ENCODE measurements at regions not wholly inside any gene's neighbourhood (a gene's known extent, or its start where the extent isn't known, plus 50 kb on each side); places are given as distances from the start of the nearest gene placed in this dataset.

DNA sequence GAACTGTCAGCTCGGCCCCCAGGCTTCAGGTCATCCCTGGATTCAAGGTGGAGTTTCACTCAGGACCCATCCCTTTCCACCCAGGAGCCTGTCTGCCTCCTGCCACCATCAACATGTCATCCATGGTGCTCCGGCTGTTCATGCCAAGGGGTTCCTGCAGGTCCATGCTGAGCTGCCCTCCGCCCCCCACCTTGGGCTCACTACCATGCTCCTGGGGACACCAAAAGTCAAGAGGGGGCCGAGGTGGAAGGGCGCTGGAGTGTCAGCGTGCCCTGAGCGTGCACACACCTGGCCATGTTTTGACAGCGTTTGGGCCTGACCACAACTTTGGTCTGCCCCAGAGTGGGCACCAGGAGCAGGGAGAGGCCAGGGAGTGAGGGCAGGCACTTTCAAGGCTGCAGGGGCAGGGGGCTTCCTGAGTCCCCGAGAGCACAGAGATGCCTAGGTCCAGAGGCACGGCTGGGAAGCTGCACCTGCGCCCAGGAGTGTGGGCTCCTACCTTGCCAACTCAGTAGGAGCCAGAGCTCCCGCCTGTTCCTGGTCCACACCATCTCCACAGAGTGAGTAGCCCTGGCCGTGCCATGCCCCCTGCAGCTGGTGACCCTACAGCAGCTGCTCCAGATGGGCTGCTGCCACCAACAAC lies 639.6 kb upstream of the ZP4 start:
- no peaks in the 10 kb centered on the region for H3K36me3 ChIP-seq (ENCODE audit: control insufficient read depth, insufficient read depth, low read length)
- TF ChIP-seq, protein P1, sequence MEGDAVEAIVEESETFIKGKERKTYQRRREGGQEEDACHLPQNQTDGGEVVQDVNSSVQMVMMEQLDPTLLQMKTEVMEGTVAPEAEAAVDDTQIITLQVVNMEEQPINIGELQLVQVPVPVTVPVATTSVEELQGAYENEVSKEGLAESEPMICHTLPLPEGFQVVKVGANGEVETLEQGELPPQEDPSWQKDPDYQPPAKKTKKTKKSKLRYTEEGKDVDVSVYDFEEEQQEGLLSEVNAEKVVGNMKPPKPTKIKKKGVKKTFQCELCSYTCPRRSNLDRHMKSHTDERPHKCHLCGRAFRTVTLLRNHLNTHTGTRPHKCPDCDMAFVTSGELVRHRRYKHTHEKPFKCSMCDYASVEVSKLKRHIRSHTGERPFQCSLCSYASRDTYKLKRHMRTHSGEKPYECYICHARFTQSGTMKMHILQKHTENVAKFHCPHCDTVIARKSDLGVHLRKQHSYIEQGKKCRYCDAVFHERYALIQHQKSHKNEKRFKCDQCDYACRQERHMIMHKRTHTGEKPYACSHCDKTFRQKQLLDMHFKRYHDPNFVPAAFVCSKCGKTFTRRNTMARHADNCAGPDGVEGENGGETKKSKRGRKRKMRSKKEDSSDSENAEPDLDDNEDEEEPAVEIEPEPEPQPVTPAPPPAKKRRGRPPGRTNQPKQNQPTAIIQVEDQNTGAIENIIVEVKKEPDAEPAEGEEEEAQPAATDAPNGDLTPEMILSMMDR (IDR thresholded peaks at IDR 0.05; ENCODE audit: insufficient read depth, low read length, severe bottlenecking): no peak
- DNase-seq (ENCODE audit: low read depth) (no peak), FAIRE-seq (no peak)
- H3K4me3 ChIP-seq (ENCODE audit: low read depth, low read length): no peak overlapping the region
- no peaks in the 10 kb centered on the region for H3K27me3 ChIP-seq (ENCODE audit: control insufficient read depth, insufficient read depth, low read length)

DNA sequence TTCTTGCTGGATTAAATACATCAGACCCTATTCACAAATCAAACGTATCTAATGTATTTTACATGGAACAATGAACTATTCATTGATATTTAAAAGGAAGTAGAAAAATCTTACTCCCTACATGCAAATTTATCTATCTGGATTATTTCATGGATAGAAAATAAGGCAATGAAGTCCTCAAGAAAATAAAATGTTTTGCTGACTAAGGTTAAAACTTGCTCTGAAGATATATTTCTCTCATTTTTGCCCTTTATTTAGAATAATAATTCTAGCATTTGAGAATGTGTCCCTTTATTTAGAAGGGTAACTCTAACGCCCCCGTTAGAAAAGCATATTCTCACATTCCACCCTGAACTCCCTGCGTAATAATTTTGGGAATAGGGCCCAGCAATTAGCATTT lies 627.0 kb upstream of the ZP4 start:
- FAIRE-seq (no peak), DNase-seq (ENCODE audit: low read depth) (no peak)
- H3K36me3 ChIP-seq (ENCODE audit: control insufficient read depth, insufficient read depth, low read length): no peaks in the 10 kb centered on the region
- H3K4me3 ChIP-seq (ENCODE audit: low read depth, low read length): no peak overlapping the region
- TF ChIP-seq, protein P1 (IDR thresholded peaks at IDR 0.05; ENCODE audit: insufficient read depth, low read length, severe bottlenecking): no peak
- H3K27me3 ChIP-seq (ENCODE audit: control insufficient read depth, insufficient read depth, low read length): no peaks in the 10 kb centered on the region

DNA sequence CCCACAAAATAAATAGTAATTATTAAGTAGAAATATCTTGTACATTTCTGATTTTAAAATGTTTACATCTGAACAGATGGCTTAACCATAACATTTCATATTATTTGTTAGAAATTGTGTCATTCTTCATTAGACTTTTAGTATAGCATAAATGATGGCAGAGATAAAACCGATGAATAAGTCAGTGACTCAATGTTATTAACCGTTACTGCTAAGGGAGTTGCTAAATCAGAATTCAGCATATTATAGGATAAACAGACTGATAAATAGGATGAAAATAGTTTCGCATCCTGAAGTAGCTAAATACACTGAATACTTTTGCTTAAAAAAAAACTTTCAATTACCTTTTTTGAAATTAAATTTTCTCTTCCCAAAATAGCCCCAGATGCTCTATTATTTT lies 610.6 kb upstream of the ZP4 start:
- H3K4me3 ChIP-seq (ENCODE audit: low read depth, low read length): no peak overlapping the region
- FAIRE-seq (no peak), DNase-seq (ENCODE audit: low read depth) (no peak)
- TF ChIP-seq, protein P1 (IDR thresholded peaks at IDR 0.05; ENCODE audit: insufficient read depth, low read length, severe bottlenecking): no peak
- H3K27me3 ChIP-seq (ENCODE audit: control insufficient read depth, insufficient read depth, low read length): no peaks in the 10 kb centered on the region
- no peaks in the 10 kb centered on the region for H3K36me3 ChIP-seq (ENCODE audit: control insufficient read depth, insufficient read depth, low read length)

DNA sequence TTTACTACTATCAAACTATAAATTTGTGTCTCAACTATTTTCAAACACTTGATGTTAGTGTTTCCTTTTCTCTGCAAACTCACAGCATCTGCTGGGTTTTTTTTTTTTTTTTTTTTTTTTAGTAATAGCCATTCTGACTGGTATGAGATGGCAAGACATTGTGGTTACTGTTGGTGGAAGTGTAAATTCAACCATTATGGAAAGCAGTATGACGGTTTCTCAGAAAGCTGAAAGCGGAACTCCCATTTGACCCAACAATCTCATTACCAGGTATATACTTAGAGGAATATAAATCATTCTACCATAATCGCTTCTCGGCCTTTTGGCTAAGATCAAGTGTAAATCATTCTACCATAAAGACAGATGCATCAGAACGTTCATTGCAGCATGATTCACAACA lies 608.3 kb upstream of the ZP4 start:
- DNase-seq (ENCODE audit: low read depth) (no peak), FAIRE-seq (no peak)
- no peaks in the 10 kb centered on the region for H3K36me3 ChIP-seq (ENCODE audit: control insufficient read depth, insufficient read depth, low read length)
- no peak overlapping the region for H3K4me3 ChIP-seq (ENCODE audit: low read depth, low read length)
- H3K27me3 ChIP-seq (ENCODE audit: control insufficient read depth, insufficient read depth, low read length): no peaks in the 10 kb centered on the region
- TF ChIP-seq, protein P1 (IDR thresholded peaks at IDR 0.05; ENCODE audit: insufficient read depth, low read length, severe bottlenecking): no peak

DNA sequence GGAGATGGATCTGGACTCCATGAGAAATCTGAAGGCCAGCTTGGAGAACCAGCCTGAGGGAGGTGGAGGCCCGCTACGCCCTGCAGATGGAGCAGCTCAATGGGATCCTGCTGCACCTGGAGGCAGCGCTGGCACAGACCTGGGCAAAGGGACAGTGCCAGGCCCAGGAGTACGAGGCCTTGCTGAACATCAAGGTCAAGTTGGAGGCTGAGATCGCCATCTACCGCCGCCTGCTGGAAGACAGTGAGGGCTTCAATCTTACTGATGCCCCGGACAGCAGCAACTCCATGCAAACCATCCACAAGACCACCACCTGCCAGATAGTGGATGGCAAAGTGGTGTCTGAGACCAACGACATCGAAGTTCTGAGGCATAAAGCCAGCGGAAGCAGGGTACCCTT lies 601.5 kb upstream of the ZP4 start:
- H3K36me3 ChIP-seq (ENCODE audit: control insufficient read depth, insufficient read depth, low read length): no peaks in the 10 kb centered on the region
- TF ChIP-seq, protein P1 (IDR thresholded peaks at IDR 0.05; ENCODE audit: insufficient read depth, low read length, severe bottlenecking): no peak
- no peaks in the 10 kb centered on the region for H3K27me3 ChIP-seq (ENCODE audit: control insufficient read depth, insufficient read depth, low read length)
- no peak for FAIRE-seq
- DNase-seq (ENCODE audit: low read depth): no peak
- no peak overlapping the region for H3K4me3 ChIP-seq (ENCODE audit: low read depth, low read length)

DNA sequence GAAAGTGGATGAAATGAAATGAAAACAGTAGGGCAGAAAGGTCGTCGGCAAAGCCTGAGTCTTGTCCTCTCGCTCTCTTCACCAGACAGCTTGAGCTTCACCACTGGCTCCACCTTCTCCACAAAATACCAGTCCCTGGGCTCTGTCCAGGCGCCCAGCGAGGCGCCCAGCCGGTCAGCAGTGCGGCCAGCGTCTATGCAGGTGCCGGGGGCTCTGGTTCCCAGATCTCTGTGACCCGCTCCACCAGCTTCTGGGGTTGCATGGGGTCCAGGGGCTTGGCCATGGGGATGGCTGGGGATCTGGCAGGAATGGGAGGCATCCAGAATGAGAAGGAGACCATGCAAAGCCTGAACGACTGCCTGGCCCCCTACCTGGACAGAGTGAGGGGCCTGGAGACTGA lies 600.5 kb upstream of the ZP4 start:
- DNase-seq (ENCODE audit: low read depth): no peak
- no peak for FAIRE-seq
- Histone ChIP-seq H3K36me3 (ENCODE audit: control insufficient read depth, insufficient read depth, low read length) (no peaks in the 10 kb centered on the region), H3K4me3 (ENCODE audit: low read depth, low read length) (no peak overlapping the region), H3K27me3 (ENCODE audit: control insufficient read depth, insufficient read depth, low read length) (no peaks in the 10 kb centered on the region)
- TF ChIP-seq, protein P1 (IDR thresholded peaks at IDR 0.05; ENCODE audit: insufficient read depth, low read length, severe bottlenecking): no peak
